GM12874 (cell line): ENCODE measurements at regions not wholly inside any gene's neighbourhood (a gene's known extent, or its start where the extent isn't known, plus 50 kb on each side); places are given as distances from the start of the nearest gene placed in this dataset.

ENCODE experiments used
- CTCF ChIP-seq: IDR thresholded peaks from 2 replicates; pipeline ENCODE4 v1.5.1; 2011; ENCODE audit warnings: low read depth, mild to moderate bottlenecking, control low read depth, low read length, moderate library complexity; ENCODE audit not compliant: insufficient read depth

GRCh38 chr16:65223335-65223734 lies 101.5 kb upstream of the CDH11 start:
- TF ChIP-seq CTCF = no peak

GRCh38 chr16:65222536-65222935 lies 100.7 kb upstream of the CDH11 start:
- no peak for TF ChIP-seq CTCF

GRCh38 chr16:65222049-65222448 lies 100.2 kb upstream of the CDH11 start:
- TF ChIP-seq CTCF = no peak

- TF ChIP-seq CTCF = no peak
These were observed 97.9 kb upstream of the CDH11 start for GRCh38 chr16:65219786-65220185.

- no peak for TF ChIP-seq CTCF
These were observed 96.5 kb upstream of the CDH11 start for GRCh38 chr16:65218348-65218747.

GRCh38 chr16:65213866-65214595 lies 92.2 kb upstream of the CDH11 start:
- TF ChIP-seq CTCF = no peak

GRCh38 chr16:65212791-65213190 lies 90.9 kb upstream of the CDH11 start:
- no peak for TF ChIP-seq CTCF

GRCh38 chr16:65212240-65212639 lies 90.4 kb upstream of the CDH11 start:
- TF ChIP-seq CTCF = no peak
